HEK293 (cell line): ENCODE measurements at regions not wholly inside any gene's neighbourhood (a gene's known extent, or its start where the extent isn't known, plus 50 kb on each side); places are given as distances from the start of the nearest gene placed in this dataset.
A peak's percentile ranks its signal among the peaks of the same experiment; 100 is the strongest.

Source experiments
- CTCF ChIA-PET: fragments of 350-600 bp; formaldehyde crosslinking; extraction: SDS; loops from one replicate; lab custom pipeline; 2021; ENCODE audit warnings: antibody characterized with exemption; lab: Yijun Ruan, JAX
- POLR2A ChIA-PET: fragments of 300-600 bp; formaldehyde crosslinking; extraction: SDS; loops from one replicate; lab custom pipeline; 2020; ENCODE audit warnings: antibody characterized with exemption, inconsistent platforms; lab: Yijun Ruan, JAX
- H3K27ac ChIP-seq: fragments of 200-500 bp; sonication (Bioruptor generic); 2 replicates; pipeline ENCODE4 v1.5.1; 2014; ENCODE audit warnings: low read depth, low read length, control low read depth, inconsistent platforms; ENCODE audit errors: extremely low read depth
- H3K36me3 ChIP-seq, 2 experiments: fragments of 200-500 bp in 1 of 2; sonication (Bioruptor generic) in 1 of 2; 1 replicate in 1 of 2; 2 replicates in 1 of 2; pipeline ENCODE4 v1.5.1; 2014 to 2017; ENCODE audit warnings: inconsistent platforms in 2 of 2, low read length in 2 of 2; ENCODE audit not compliant: control insufficient read depth in 2 of 2, insufficient read depth in 1 of 2
- H3K4me1 ChIP-seq: fragments of 200-500 bp; sonication (Bioruptor generic); 2 replicates; pipeline ENCODE4 v1.5.1; 2014; ENCODE audit warnings: mild to moderate bottlenecking, low read length, inconsistent platforms; ENCODE audit not compliant: control insufficient read depth, insufficient read depth
- H3K4me3 ChIP-seq: 2 replicates; pipeline ENCODE4 v1.5.1; 2011; ENCODE audit warnings: low read depth, mild to moderate bottlenecking, control low read depth, low read length, moderate library complexity
- H3K9me3 ChIP-seq: fragments of 200-500 bp; sonication (Bioruptor generic); 2 replicates; pipeline ENCODE4 v1.5.1; 2014; ENCODE audit warnings: low read depth, low read length, inconsistent platforms; ENCODE audit not compliant: control insufficient read depth, insufficient read depth
- BCL11A ChIP-seq: fragments of 450-650 bp; formaldehyde crosslinking; IDR thresholded peaks from 2 replicates; pipeline ENCODE4 v1.5.1; 2016; ENCODE audit warnings: low read depth, missing biosample characterization, missing genetic modification characterization
- FEZF1 ChIP-seq: fragments of 450-650 bp; formaldehyde crosslinking; IDR thresholded peaks from 2 replicates; pipeline ENCODE4 v1.5.1; 2016; ENCODE audit warnings: missing biosample characterization, missing genetic modification characterization
- GFI1B ChIP-seq: fragments of 450-650 bp; formaldehyde crosslinking; IDR thresholded peaks from 2 replicates; pipeline ENCODE4 v1.5.1; 2016; ENCODE audit warnings: missing biosample characterization, missing genetic modification characterization
- GLIS1 ChIP-seq: fragments of 450-650 bp; formaldehyde crosslinking; IDR thresholded peaks from 2 replicates; pipeline ENCODE4 v1.5.1; 2016; ENCODE audit warnings: missing biosample characterization, missing genetic modification characterization
- IKZF3 ChIP-seq: fragments of 450-650 bp; IDR thresholded peaks from 2 replicates; pipeline ENCODE4 v1.5.0; 2018; ENCODE audit warnings: missing biosample characterization, mild to moderate bottlenecking, missing genetic modification characterization, moderate library complexity
- KLF9 ChIP-seq: fragments of 450-650 bp; formaldehyde crosslinking; IDR thresholded peaks from 2 replicates; pipeline ENCODE4 v1.5.1; 2016; ENCODE audit warnings: missing biosample characterization, missing genetic modification characterization, low read depth
- OSR2 ChIP-seq: fragments of 450-650 bp; formaldehyde crosslinking; IDR thresholded peaks from 2 replicates; pipeline ENCODE4 v1.5.1; 2016; ENCODE audit warnings: missing biosample characterization, missing genetic modification characterization
- TCF7L2 ChIP-seq: IDR thresholded peaks from 2 replicates; pipeline ENCODE4 v1.6.1; 2011; ENCODE audit warnings: low read depth, mild to moderate bottlenecking, inconsistent platforms, low read length, moderate library complexity, borderline replicate concordance
- WT1 ChIP-seq: fragments of 450-650 bp; formaldehyde crosslinking; IDR thresholded peaks from 2 replicates; pipeline ENCODE4 v1.5.1; 2016; ENCODE audit warnings: missing biosample characterization, missing genetic modification characterization
- YY2 ChIP-seq: fragments of 450-650 bp; formaldehyde crosslinking; IDR thresholded peaks from 2 replicates; pipeline ENCODE4 v1.5.1; 2016; ENCODE audit warnings: missing biosample characterization, missing genetic modification characterization
- ZIC2 ChIP-seq: fragments of 450-650 bp; formaldehyde crosslinking; IDR thresholded peaks from 2 replicates; pipeline ENCODE4 v1.5.1; 2016; ENCODE audit warnings: missing biosample characterization, missing genetic modification characterization
- ZNF214 ChIP-seq: fragments of 450-650 bp; formaldehyde crosslinking; IDR thresholded peaks from 2 replicates; pipeline ENCODE4 v1.5.1; 2017; ENCODE audit warnings: missing biosample characterization, mild to moderate bottlenecking, missing genetic modification characterization, borderline replicate concordance
- ZNF274 ChIP-seq, 2 experiments: fragments of 200-500 bp in 1 of 2; fragments of 450-650 bp in 1 of 2; sonication (Bioruptor generic) in 1 of 2; formaldehyde crosslinking in 1 of 2; IDR thresholded peaks; 2 replicates each; pipeline versions ENCODE4 v1.5.1 to v1.6.1; 2014 to 2016; ENCODE audit warnings: borderline replicate concordance in 1 of 2, inconsistent platforms in 1 of 2, low read length in 1 of 2, missing biosample characterization in 1 of 2, missing genetic modification characterization in 1 of 2
- ZNF366 ChIP-seq: fragments of 450-650 bp; formaldehyde crosslinking; conservative IDR thresholded peaks from 2 replicates; pipeline ENCODE4 v1.5.1; 2016; ENCODE audit warnings: missing biosample characterization, missing genetic modification characterization
- ZNF426 ChIP-seq: fragments of 450-650 bp; formaldehyde crosslinking; IDR thresholded peaks from 2 replicates; pipeline ENCODE4 v1.5.1; 2017; ENCODE audit warnings: missing biosample characterization, missing genetic modification characterization, mild to moderate bottlenecking, inconsistent platforms, moderate library complexity
- ZNF548 ChIP-seq: fragments of 450-650 bp; formaldehyde crosslinking; IDR thresholded peaks from 2 replicates; pipeline ENCODE4 v1.5.1; 2016; ENCODE audit warnings: missing biosample characterization, missing genetic modification characterization
- ZNF561 ChIP-seq: fragments of 450-650 bp; IDR thresholded peaks from 2 replicates; pipeline ENCODE4 v1.5.1; 2018; ENCODE audit warnings: missing biosample characterization, missing genetic modification characterization, borderline replicate concordance
- ZNF624 ChIP-seq: fragments of 450-650 bp; formaldehyde crosslinking; IDR thresholded peaks from 2 replicates; pipeline ENCODE4 v1.5.1; 2017; ENCODE audit warnings: missing biosample characterization, missing genetic modification characterization
- ZNF629 ChIP-seq: fragments of 450-650 bp; formaldehyde crosslinking; IDR thresholded peaks from 2 replicates; pipeline ENCODE4 v1.5.1; 2017; ENCODE audit warnings: missing biosample characterization, missing genetic modification characterization
- ZNF76 ChIP-seq: fragments of 450-650 bp; formaldehyde crosslinking; IDR thresholded peaks from 2 replicates; pipeline ENCODE4; 2016; ENCODE audit warnings: low read depth, missing biosample characterization, missing genetic modification characterization, borderline replicate concordance
- ZNF768 ChIP-seq: fragments of 450-650 bp; formaldehyde crosslinking; IDR thresholded peaks from 2 replicates; pipeline ENCODE4 v1.5.1; 2018; ENCODE audit warnings: missing biosample characterization, mild to moderate bottlenecking, missing genetic modification characterization
- ZNF792 ChIP-seq: fragments of 450-650 bp; formaldehyde crosslinking; IDR thresholded peaks from 2 replicates; pipeline ENCODE4 v1.5.1; 2016; ENCODE audit warnings: missing biosample characterization, missing genetic modification characterization
- ZNF830 ChIP-seq: fragments of 450-650 bp; IDR thresholded peaks from 2 replicates; pipeline ENCODE4 v1.5.0; 2018; ENCODE audit warnings: missing biosample characterization, missing genetic modification characterization, low read depth, mild to moderate bottlenecking, moderate library complexity
- ZNF843 ChIP-seq: fragments of 450-650 bp; formaldehyde crosslinking; IDR thresholded peaks from 2 replicates; pipeline ENCODE4 v1.5.1; 2016; ENCODE audit warnings: missing biosample characterization, missing genetic modification characterization
- ZSCAN16 ChIP-seq: fragments of 450-650 bp; formaldehyde crosslinking; IDR thresholded peaks from 2 replicates; pipeline ENCODE4 v1.5.1; 2016; ENCODE audit warnings: missing biosample characterization, missing genetic modification characterization
- TF ChIP-seq, protein P1 (sequence below): fragments of 450-650 bp; formaldehyde crosslinking; IDR thresholded peaks from 2 replicates; pipeline ENCODE4 v1.5.1; 2016; ENCODE audit warnings: missing biosample characterization, missing genetic modification characterization
- TF ChIP-seq, protein P2 (sequence below): fragments of 450-650 bp; formaldehyde crosslinking; IDR thresholded peaks from 2 replicates; pipeline ENCODE4 v1.5.1; 2016; ENCODE audit warnings: missing biosample characterization, missing genetic modification characterization, low read depth
- TF ChIP-seq, protein P3 (sequence below): fragments of 450-650 bp; formaldehyde crosslinking; IDR thresholded peaks from 2 replicates; pipeline ENCODE4 v1.5.1; 2016; ENCODE audit warnings: missing biosample characterization, missing genetic modification characterization
- TF ChIP-seq, protein P4 (sequence below): fragments of 450-650 bp; formaldehyde crosslinking; IDR thresholded peaks from 2 replicates; pipeline ENCODE4 v1.5.1; 2016; ENCODE audit warnings: missing biosample characterization, missing genetic modification characterization

DNA sequence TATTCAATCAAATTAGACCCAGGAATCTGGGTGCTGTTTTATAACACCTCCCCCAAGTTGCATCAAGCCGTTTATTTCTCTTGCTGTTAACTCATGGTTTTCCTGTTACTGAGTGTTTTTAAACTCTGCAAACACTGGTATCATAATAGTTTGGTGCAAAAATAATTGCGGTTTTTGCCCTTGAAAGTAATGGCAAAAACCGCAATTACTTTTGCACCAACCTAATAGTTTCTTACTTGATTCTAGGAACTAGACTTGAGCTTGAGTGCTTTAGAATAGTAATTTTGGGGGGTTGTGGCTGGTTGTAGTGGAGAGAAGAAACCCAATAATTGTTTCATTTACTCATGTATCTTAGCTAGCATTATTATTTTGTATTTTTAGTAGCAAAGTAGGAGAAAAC, 156.6 kb downstream of the FHIP1A start:
- no peaks in the 10 kb centered on the region for H3K36me3 ChIP-seq
- TF ChIP-seq ZNF830 (tag by site-specific recombination) (no peak), ZNF426 (tag by site-specific recombination) (no peak), GFI1B (tag by site-specific recombination) (no peak), ZNF843 (tag by site-specific recombination) (no peak), ZNF768 (tag by site-specific recombination) (no peak), ZNF76 (tag by site-specific recombination) (no peak), YY2 (tag by site-specific recombination) (no peak), ZNF792 (no peak), ZNF214 (tag by site-specific recombination) (no peak), ZNF366 (no peak), ZNF548 (tag by site-specific recombination) (no peak), ZNF624 (no peak)
- TF ChIP-seq, protein P1, sequence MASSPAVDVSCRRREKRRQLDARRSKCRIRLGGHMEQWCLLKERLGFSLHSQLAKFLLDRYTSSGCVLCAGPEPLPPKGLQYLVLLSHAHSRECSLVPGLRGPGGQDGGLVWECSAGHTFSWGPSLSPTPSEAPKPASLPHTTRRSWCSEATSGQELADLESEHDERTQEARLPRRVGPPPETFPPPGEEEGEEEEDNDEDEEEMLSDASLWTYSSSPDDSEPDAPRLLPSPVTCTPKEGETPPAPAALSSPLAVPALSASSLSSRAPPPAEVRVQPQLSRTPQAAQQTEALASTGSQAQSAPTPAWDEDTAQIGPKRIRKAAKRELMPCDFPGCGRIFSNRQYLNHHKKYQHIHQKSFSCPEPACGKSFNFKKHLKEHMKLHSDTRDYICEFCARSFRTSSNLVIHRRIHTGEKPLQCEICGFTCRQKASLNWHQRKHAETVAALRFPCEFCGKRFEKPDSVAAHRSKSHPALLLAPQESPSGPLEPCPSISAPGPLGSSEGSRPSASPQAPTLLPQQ, result no peak
- no peaks in the 10 kb centered on the region for H3K9me3 ChIP-seq
- peaks cover 29% of the 10 kb centered on the region for H3K4me1 ChIP-seq
- POLR2A ChIA-PET, result no interaction called here
- CTCF ChIA-PET, result no interaction called here
- no peak overlapping the region for H3K4me3 ChIP-seq
- no peak overlapping the region for H3K27ac ChIP-seq

DNA sequence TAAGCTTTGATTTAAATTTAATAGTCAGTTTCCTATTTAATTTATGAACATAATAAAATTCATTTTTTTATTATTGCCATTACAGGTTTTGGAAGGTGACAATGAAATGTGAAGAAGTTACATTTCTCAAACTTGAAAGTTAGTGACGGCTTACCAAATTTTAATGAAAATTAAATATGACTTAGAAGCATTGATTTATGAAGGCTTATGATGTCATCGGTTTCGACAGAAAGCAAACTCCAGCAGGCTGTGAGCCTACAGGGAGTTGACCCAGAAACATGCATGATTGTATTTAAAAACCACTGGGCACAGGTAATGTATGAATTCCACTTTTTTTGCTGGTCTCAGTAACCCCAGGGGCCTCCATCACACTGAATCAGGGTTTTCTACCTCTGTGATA, 157.1 kb downstream of the FHIP1A start:
- POLR2A ChIA-PET, result no interaction called here
- no peak overlapping the region for H3K4me3 ChIP-seq
- no peaks in the 10 kb centered on the region for H3K9me3 ChIP-seq
- H3K4me1 ChIP-seq, result peaks cover 29% of the 10 kb centered on the region
- CTCF ChIA-PET, result no interaction called here
- TF ChIP-seq ZSCAN16 (no peak), ZNF629 (tag by site-specific recombination) (peak; percentile 59), BCL11A (no peak)
- TF ChIP-seq, protein P2, sequence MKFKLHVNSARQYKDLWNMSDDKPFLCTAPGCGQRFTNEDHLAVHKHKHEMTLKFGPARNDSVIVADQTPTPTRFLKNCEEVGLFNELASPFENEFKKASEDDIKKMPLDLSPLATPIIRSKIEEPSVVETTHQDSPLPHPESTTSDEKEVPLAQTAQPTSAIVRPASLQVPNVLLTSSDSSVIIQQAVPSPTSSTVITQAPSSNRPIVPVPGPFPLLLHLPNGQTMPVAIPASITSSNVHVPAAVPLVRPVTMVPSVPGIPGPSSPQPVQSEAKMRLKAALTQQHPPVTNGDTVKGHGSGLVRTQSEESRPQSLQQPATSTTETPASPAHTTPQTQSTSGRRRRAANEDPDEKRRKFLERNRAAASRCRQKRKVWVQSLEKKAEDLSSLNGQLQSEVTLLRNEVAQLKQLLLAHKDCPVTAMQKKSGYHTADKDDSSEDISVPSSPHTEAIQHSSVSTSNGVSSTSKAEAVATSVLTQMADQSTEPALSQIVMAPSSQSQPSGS, result peak; percentile 85
- no peak overlapping the region for H3K27ac ChIP-seq
- no peaks in the 10 kb centered on the region for H3K36me3 ChIP-seq

DNA sequence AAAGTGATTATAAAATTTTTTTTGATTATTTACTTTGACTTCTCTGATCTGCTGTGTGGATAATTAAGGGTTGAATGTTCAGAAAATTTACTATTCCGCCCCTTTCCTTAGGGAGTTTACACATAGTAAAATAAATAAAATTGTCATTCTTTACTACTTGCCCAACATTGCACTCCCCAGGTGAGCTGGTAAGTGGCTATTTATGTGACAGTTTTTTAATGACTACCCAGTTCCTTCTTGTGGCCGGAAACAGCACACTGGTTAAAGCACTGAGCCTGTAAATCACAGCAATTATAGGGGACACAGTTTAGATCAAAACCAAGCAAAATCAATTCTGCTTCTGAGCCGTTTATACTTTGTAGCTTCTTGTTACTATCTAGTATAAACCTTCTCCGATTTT, 158.1 kb downstream of the FHIP1A start:
- Histone ChIP-seq H3K36me3 (no peaks in the 10 kb centered on the region), H3K27ac (no peak overlapping the region), H3K9me3 (no peaks in the 10 kb centered on the region), H3K4me3 (no peak overlapping the region), H3K4me1 (peaks cover 27% of the 10 kb centered on the region)
- ChIA-PET POLR2A (no interaction called here), CTCF (interaction anchor here (0.6 to 1.1 kb wide), 3 partner anchors 21 to 449 kb away, joined by 4 to 5 read pairs (median 4); no protein-coding TSS in a partner anchor)
- TF ChIP-seq IKZF3 (peak; percentile 74), ZIC2 (tag by site-specific recombination) (peak; percentile 58), ZNF561 (tag by site-specific recombination) (peak; percentile 76; the same call in 1 of the 2 replicates), OSR2 (tag by site-specific recombination) (peak; percentile 63; the same call in 1 of the 2 replicates), TCF7L2 (peak; percentile 59; the same call in 1 of the 2 replicates), GFI1B (tag by site-specific recombination) (0 out of 2 replicates have a peak, but pooled peaks have one; percentile 45), ZNF274 (IDR thresholded peaks at IDR 0.05; ENCODE audit: low read length) (no peak), ZNF274 (tag by site-specific recombination; IDR thresholded peaks at IDR 0.05; ENCODE audit: borderline replicate concordance) (no peak), FEZF1 (tag by site-specific recombination) (peak; percentile 80), KLF9 (tag by site-specific recombination) (no peak), WT1 (peak; percentile 92), GLIS1 (tag by site-specific recombination) (peak; percentile 33; the same call in 1 of the 2 replicates)
- TF ChIP-seq, protein P3, sequence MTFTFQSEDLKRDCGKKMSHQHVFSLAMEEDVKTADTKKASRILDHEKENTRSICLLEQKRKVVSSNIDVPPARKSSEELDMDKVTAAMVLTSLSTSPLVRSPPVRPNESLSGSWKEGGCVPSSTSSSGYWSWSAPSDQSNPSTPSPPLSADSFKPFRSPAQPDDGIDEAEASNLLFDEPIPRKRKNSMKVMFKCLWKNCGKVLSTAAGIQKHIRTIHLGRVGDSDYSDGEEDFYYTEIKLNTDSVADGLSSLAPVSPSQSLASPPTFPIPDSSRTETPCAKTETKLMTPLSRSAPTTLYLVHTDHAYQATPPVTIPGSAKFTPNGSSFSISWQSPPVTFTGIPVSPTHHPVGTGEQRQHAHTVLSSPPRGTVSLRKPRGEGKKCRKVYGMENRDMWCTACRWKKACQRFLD (tag by site-specific recombination), result no peak
- TF ChIP-seq, protein P4, sequence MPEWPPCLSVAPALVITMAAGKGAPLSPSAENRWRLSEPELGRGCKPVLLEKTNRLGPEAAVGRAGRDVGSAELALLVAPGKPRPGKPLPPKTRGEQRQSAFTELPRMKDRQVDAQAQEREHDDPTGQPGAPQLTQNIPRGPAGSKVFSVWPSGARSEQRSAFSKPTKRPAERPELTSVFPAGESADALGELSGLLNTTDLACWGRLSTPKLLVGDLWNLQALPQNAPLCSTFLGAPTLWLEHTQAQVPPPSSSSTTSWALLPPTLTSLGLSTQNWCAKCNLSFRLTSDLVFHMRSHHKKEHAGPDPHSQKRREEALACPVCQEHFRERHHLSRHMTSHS (tag by site-specific recombination), result no peak
